ENCODE measurements at regions not wholly inside any gene's neighbourhood (a gene's known extent, or its start where the extent isn't known, plus 50 kb on each side); places are given as distances from the start of the nearest gene placed in this dataset.
A peak's percentile ranks its signal among the peaks of the same experiment; 100 is the strongest.

- TF ChIP-seq CTCF (conservative IDR thresholded peaks at IDR 0.05; ENCODE audit: control insufficient read depth, insufficient read depth, low read depth, low read length): no peak
- no peak overlapping the region for H3K4me3 ChIP-seq (ENCODE audit: control insufficient read depth, low read depth, low read length)
- peak; percentile 13 for DNase-seq (ENCODE audit: low read depth)
These were observed 275.0 kb upstream of the CTSO start for GRCh38 chr4:156228676-156229075.

GRCh38 chr4:156227321-156227720 is 273.7 kb upstream of the CTSO start:
- no peak for DNase-seq (ENCODE audit: low read depth)
- TF ChIP-seq CTCF (conservative IDR thresholded peaks at IDR 0.05; ENCODE audit: control insufficient read depth, insufficient read depth, low read depth, low read length): no peak
- H3K4me3 ChIP-seq (ENCODE audit: control insufficient read depth, low read depth, low read length): no peak overlapping the region

- no peak for DNase-seq (ENCODE audit: low read depth)
- no peak overlapping the region for H3K4me3 ChIP-seq (ENCODE audit: control insufficient read depth, low read depth, low read length)
- no peak for TF ChIP-seq CTCF (conservative IDR thresholded peaks at IDR 0.05; ENCODE audit: control insufficient read depth, insufficient read depth, low read depth, low read length)
These were observed 270.3 kb upstream of the CTSO start for GRCh38 chr4:156223985-156224384.

- DNase-seq (ENCODE audit: low read depth): no peak
- TF ChIP-seq CTCF (conservative IDR thresholded peaks at IDR 0.05; ENCODE audit: control insufficient read depth, insufficient read depth, low read depth, low read length): no peak
- H3K4me3 ChIP-seq (ENCODE audit: control insufficient read depth, low read depth, low read length): no peak overlapping the region
These were observed 263.6 kb upstream of the CTSO start for GRCh38 chr4:156217236-156217635.

- no peak overlapping the region for H3K4me3 ChIP-seq (ENCODE audit: control insufficient read depth, low read depth, low read length)
- TF ChIP-seq CTCF (conservative IDR thresholded peaks at IDR 0.05; ENCODE audit: control insufficient read depth, insufficient read depth, low read depth, low read length): no peak
- no peak for DNase-seq (ENCODE audit: low read depth)
These were observed 247.4 kb upstream of the CTSO start for GRCh38 chr4:156201050-156201449.

- no peak for TF ChIP-seq CTCF (conservative IDR thresholded peaks at IDR 0.05; ENCODE audit: control insufficient read depth, insufficient read depth, low read depth, low read length)
These were observed 244.8 kb upstream of the CTSO start for GRCh38 chr4:156198511-156198910.

GRCh38 chr4:156197216-156197615 is 243.6 kb upstream of the CTSO start:
- no peak for DNase-seq (ENCODE audit: low read depth)
- no peak for TF ChIP-seq CTCF (conservative IDR thresholded peaks at IDR 0.05; ENCODE audit: control insufficient read depth, insufficient read depth, low read depth, low read length)
- no peak overlapping the region for H3K4me3 ChIP-seq (ENCODE audit: control insufficient read depth, low read depth, low read length)

More at GRCh38 chr4:156198511-156198910, 244.8 kb upstream of the CTSO start:
- H3K4me3 ChIP-seq (ENCODE audit: control insufficient read depth, low read depth, low read length): no peak overlapping the region
- DNase-seq (ENCODE audit: low read depth): no peak

All from fibroblast of mammary gland (primary cell).